ENCODE measurements at regions not wholly inside any gene's neighbourhood (a gene's known extent, or its start where the extent isn't known, plus 50 kb on each side); places are given as distances from the start of the nearest gene placed in this dataset.
A peak's percentile ranks its signal among the peaks of the same experiment; 100 is the strongest.

- DNase-seq: no peak
These were observed 95.8 kb upstream of the MAP1LC3B2 start for GRCh38 chr12:116463366-116463765.

DNA sequence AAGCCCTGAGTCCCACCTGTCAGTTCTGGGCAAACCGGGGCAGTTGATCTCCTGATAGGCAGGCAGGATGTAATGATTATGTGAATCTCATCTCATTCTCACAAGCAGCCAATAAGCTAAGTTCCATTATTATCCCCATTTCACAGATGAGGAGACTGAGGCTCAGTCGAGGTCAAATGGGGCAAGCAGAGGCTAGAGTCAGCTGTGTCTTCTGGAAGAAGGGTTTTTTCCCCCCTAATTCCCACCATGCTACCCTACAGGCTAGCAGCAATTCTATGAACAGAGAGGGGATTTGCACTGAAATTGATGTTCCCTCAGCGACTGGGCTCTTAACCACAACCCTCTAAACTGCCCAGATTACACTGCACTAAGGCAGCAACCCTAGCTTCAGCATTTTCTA lies 93.8 kb upstream of the MAP1LC3B2 start:
- DNase-seq: no peak

GRCh38 chr12:116465856-116466255 lies 93.3 kb upstream of the MAP1LC3B2 start:
- no peak for DNase-seq

DNA sequence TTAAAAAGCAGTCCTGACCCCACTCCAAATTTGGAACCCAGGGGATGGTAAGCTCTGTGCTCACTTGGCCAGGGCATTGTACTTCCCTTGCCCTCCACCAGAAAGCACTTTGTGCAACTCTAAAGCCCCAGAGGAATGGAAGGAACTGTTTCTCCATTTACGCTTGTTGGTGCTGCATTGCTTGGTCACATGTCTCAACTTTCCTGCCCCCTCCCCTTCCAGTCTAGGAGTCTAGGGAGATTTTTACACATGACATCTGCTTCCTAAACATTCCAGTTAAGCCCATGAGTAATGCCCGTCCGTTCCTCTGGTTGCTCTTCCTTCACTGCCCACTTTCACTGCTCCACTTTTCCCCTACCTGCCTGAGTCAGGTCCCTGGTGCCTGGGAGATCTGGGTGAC lies 92.6 kb upstream of the MAP1LC3B2 start:
- DNase-seq: no peak

GRCh38 chr12:116469344-116469743 lies 89.8 kb upstream of the MAP1LC3B2 start:
- DNase-seq: no peak

DNA sequence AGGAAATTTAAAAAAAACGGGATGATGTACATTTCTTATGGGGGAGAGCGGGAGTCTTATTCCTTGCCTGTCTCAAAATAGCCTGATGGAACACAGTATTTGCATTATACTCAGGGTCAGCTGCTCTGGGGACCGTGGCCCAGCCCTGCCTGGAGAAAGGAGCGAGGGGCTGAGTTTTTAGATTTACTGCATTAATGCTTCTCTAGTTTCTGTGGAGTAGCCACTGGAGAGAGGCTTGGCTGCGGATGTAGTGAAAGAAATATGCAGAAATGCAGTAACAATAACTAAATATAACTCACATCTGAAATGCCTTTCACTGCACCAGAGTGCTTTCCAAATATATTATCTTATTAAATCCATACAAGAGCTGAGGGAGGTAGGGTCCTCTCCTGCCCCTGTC lies 87.6 kb upstream of the MAP1LC3B2 start:
- no peak for DNase-seq

GRCh38 chr12:116472193-116472592 lies 87.0 kb upstream of the MAP1LC3B2 start:
- no peak for DNase-seq

DNA sequence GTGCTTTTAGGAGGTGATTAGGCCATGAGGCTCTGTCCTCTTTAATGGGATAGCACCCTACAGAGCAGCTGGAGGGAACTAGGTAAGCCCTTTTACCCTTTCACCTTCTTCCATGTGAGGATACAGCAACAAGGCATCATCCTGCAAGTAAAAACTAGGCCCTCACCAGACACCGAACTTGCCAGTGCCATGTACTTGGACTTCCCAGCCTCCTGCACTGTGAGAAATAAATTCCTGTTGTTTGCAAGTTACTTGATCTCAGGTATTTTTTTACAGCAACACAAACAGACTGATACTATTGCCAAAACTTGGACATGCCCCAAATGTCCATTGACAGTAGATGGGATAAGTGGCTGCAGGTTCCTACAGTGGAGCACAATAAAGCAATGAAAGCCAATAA lies 85.8 kb upstream of the MAP1LC3B2 start:
- DNase-seq: peak; percentile 28

- DNase-seq: no peak
These were observed 84.8 kb upstream of the MAP1LC3B2 start for GRCh38 chr12:116474331-116474730.

GRCh38 chr12:116474899-116475298 lies 84.3 kb upstream of the MAP1LC3B2 start:
- DNase-seq: no peak

DNA sequence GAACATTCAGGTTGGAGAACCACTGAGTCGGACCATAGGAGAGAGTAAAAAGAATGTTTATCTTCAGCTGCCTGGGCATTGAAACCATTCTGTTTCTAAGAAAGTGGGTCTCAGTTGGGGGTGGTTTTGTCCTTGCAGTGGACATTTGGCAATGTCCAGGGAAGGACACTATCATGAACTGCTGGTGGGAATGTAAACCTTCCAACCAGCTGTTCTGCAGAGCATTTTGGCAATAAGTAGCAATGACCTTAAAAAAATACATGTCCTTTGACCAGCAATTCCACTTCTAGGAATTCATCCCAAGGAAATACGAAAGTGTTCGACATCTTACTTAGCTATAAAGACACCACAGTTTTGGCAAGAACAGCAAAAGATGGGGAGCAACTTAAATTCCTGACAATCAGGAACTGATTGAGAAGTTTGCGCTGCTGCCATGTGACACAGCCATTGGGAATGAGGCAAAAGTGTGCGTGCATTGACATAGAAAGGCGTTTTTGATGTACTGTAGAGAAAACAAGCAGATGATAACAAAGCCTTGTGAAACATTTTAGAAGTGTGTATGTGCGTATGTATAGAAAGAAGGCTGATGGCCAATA lies 82.9 kb upstream of the MAP1LC3B2 start:
- no peak for DNase-seq

GRCh38 chr12:116478243-116478773 lies 80.9 kb upstream of the MAP1LC3B2 start:
- DNase-seq: no peak

- DNase-seq: no peak
These were observed 78.9 kb upstream of the MAP1LC3B2 start for GRCh38 chr12:116480210-116480810.

DNA sequence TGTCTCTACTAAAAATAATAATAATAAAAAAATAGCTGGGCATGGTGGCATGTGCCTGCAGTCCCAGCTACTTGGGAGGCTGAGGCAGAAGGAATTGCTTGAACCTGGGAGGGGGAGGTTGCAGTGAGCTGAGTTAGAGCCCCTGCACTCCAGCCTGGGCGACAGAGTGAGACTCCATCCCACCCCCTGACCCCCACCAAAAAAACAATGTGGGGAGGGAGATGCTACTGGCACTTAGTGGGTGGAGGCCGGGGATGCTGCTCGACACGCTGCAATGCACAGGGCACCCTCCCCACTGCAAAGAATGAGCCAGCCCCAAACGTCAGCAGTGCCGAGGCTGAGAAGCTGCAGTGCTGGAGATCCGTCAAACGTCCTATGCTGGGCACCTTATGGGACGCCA lies 77.5 kb upstream of the MAP1LC3B2 start:
- DNase-seq: no peak

GRCh38 chr12:116482179-116482578 lies 77.0 kb upstream of the MAP1LC3B2 start:
- DNase-seq: no peak

DNA sequence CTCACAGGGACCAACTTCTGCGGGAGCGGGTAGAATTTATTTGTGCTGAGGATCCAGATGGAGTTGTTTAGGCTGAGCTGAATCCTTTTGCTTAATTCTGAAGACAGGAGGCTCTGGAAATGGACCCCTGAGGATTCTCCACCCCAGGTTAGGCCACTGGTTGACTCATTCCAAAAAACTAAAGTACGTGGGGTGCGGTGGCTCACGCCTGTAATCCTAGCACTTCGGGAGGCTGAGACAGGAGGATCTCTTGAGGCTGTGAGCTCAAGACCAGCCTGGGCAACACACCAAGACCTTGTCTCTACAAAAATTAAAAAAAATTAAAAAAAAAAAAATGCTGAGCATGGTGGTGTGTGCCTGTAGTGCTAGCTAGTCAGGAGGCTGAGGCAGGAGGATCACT lies 76.3 kb upstream of the MAP1LC3B2 start:
- DNase-seq: no peak

DNA sequence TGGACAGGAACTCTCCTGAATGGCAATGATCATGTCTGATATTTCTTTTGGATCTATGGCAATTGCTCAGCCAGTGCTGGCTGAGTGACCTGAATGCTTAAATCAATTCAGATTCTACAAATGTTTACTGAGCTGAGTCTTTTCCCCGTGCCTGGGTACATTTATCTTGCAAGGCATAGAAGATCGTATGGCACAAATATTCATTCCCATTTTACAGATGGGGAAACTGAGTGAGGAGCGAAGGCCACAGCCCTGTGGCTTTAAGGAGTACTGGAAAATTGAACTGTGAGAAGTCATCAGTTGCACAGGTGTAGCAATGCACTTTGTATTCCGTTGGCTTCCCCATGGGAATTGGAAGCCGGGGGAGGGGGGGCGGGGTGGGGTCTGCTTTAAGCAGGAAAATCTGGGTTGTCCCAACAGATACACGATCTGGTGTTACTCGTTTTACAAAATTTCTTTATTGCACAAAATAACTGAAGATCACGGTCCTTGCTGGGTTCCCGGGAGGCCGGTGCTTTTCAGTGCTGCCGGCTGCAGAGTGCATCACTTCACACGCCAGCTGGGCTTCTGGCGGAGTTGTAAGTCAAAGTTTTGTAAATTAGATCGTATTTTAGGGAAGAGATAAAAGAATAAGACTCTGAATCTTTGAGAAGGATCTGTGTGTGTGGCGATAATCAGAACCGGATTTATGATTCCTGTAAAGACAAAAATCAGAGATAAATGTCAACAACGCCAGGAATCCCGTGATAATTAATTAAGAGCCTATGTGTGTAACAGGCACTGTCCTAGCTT lies 75.0 kb upstream of the MAP1LC3B2 start:
- DNase-seq: no peak

- DNase-seq: no peak
These were observed 74.4 kb upstream of the MAP1LC3B2 start for GRCh38 chr12:116484807-116485206.

DNA sequence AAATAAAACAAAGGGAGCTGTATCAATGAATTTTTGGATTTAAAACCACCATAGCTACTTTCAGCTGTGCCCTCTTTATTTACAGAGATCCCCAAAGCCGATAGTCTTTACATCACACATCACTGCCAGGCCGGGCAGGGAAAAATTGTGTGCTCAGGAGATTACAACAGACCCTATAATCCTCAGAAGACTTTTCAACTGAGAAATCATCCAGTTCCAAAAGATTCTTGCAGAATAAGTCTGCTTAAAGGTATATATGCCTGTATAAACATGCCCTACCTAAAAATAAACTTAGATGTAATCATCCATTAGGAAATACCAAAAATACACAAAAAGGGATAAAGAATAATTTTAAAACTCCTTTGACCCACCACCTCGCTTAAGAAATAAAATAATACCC lies 70.1 kb upstream of the MAP1LC3B2 start:
- DNase-seq: no peak

- DNase-seq: no peak
These were observed 68.7 kb upstream of the MAP1LC3B2 start for GRCh38 chr12:116490471-116490870.

DNA sequence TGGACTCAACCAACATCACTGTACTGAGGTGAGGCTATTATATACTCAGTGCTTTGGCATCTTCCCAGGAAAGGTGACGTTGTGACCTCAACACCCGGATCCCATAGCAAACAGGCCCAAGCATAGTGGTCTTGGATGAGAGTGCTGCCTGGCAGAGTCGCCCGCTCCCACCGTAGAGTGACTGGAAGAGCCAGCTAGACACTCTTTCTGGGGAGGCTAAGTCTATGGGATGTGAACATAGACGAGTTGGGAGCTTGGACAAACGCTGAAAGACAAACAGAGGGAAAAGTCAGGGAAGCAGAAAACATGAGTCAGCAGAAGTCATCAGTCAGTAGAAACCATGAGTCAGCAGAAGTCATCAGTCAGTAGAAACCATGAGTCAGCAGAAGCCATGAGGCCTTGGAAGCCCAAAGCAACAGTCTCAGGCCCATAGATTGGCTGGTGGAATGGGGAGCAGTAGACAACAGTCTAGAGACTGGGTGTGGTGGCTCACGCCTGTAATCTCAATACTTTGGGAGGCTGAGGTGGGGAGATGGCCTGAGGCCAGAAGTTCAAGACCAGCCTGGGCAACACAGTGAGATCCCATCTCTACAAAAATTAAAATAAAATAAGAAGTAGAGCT lies 66.4 kb upstream of the MAP1LC3B2 start:
- DNase-seq: peak; percentile 35

DNA sequence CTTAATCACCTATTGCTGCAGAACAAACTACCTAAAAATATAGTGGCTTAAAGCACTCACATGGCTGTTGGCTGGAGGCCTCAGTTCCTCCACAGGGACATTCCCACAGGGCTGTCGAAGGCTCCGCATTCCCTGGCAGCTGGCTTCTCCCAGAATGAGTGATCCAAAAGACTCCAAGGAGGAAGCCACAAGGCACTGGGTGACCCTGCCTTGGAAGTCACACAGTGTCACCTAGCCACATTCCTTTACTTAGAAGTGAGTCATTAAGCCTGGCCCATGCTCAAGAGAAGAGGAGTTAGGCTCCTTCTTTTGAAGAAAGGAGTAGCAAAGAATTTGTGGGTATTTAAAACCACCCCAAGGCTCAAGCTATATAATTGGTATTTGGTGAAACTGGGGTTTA lies 63.9 kb upstream of the MAP1LC3B2 start:
- DNase-seq: no peak

DNA sequence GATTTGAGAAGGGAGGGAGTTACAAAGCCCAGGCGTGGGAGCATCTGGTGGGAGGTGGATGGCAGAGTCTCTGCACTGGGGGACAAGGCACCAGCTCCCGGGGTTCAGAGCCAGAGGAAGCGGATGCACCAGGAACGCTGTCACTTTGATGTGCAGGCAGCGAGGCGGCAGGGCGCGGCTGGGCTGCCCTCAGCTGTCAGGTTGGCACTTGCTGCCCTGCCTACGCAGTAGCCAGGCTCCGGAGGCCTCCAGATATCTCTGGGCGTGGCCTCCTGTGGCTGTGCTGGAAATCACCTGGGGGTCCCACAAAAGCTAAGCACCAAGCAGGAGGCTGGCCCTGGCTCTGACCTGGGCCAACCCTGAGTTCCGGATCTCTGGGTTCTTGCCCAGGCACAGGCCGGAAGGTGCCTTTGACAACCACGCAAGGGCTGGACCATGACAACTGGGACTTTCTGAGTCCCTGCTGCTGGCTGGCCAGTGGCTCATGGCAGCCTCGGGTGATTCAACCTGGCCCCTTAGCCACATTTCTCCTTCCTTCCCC lies 62.1 kb upstream of the MAP1LC3B2 start:
- no peak for DNase-seq
